OCI-LY7 (cell line): ENCODE measurements at regions not wholly inside any gene's neighbourhood (a gene's known extent, or its start where the extent isn't known, plus 50 kb on each side); places are given as distances from the start of the nearest gene placed in this dataset.

Source experiments
- BruUV-seq: library from RNA; stranded (reverse); fragments of 400-500 nt; replicated peaks from 2 replicates; lab custom pipeline; 2021; lab: Mats Ljungman, UMichigan
- CTCF ChIA-PET: fragments of 300-600 bp; sonication (Branson Sonifier 250); formaldehyde crosslinking; loops from one replicate; lab custom pipeline; 2022; ENCODE audit warnings: antibody characterized with exemption; ENCODE audit not compliant: unreplicated experiment; lab: Charles Lee
- POLR2A ChIA-PET: fragments of 300-600 bp; sonication (Branson Sonifier 250); formaldehyde crosslinking; loops from one replicate; lab custom pipeline; 2022; ENCODE audit warnings: antibody characterized with exemption; lab: Charles Lee
- DNase-seq: peaks from one replicate; pipeline ENCODE4 v3.0.0-alpha.2; 2015; ENCODE audit warnings: low spot score
- H2AFZ ChIP-seq: fragments of 200-600 bp; sonication (generic), shearing (Covaris generic); 2 replicates; pipeline ENCODE4 v1.6.1; 2014; ENCODE audit warnings: mild to moderate bottlenecking, antibody characterized with exemption, low read length, moderate library complexity
- H3K27ac ChIP-seq: fragments of 200-600 bp; sonication (generic); 2 replicates; pipeline ENCODE4 v1.5.1; 2014; ENCODE audit warnings: mixed run types, low read depth, mild to moderate bottlenecking, moderate library complexity, low read length, inconsistent platforms; ENCODE audit not compliant: poor library complexity, severe bottlenecking
- H3K36me3 ChIP-seq: fragments of 200-600 bp; sonication (generic); 2 replicates; pipeline ENCODE4 v1.6.1; 2014; ENCODE audit warnings: mild to moderate bottlenecking, antibody characterized with exemption, low read length, moderate library complexity, mixed read lengths; ENCODE audit not compliant: insufficient read depth
- H3K4me1 ChIP-seq: fragments of 200-600 bp; sonication (generic); 2 replicates; pipeline ENCODE4 v1.5.1; 2014; ENCODE audit warnings: mild to moderate bottlenecking, low read length; ENCODE audit not compliant: insufficient read depth, poor library complexity, severe bottlenecking
- H3K4me2 ChIP-seq: fragments of 200-600 bp; sonication (generic); 2 replicates; pipeline ENCODE4 v1.6.1; 2014; ENCODE audit warnings: mild to moderate bottlenecking, low read length
- H3K4me3 ChIP-seq: fragments of 200-600 bp; sonication (generic); 2 replicates; pipeline ENCODE4 v1.5.1; 2014; ENCODE audit warnings: mild to moderate bottlenecking, low read depth, low read length; ENCODE audit not compliant: poor library complexity, severe bottlenecking
- H3K79me2 ChIP-seq: fragments of 200-600 bp; sonication (generic); 2 replicates; pipeline ENCODE4 v1.6.1; 2016; ENCODE audit warnings: low read depth, mild to moderate bottlenecking, low read length, moderate library complexity, mixed read lengths; ENCODE audit not compliant: insufficient read depth
- H3K9me2 ChIP-seq: fragments of 200-600 bp; sonication (generic); 2 replicates; pipeline ENCODE4 v1.6.1; 2016; ENCODE audit warnings: mild to moderate bottlenecking, low read length, mixed read lengths; ENCODE audit not compliant: insufficient read depth
- H3K9me3 ChIP-seq: fragments of 200-600 bp; sonication (generic); 2 replicates; pipeline ENCODE4 v1.6.1; 2014; ENCODE audit warnings: mild to moderate bottlenecking, mixed run types, low read length, mixed read lengths
- H4K20me1 ChIP-seq: fragments of 200-600 bp; sonication (generic); 2 replicates; pipeline ENCODE4 v1.6.1; 2014; ENCODE audit warnings: mild to moderate bottlenecking, antibody characterized with exemption, low read length, moderate library complexity, mixed read lengths; ENCODE audit not compliant: insufficient read depth
- EZH2phosphoT487 ChIP-seq: fragments of 200-600 bp; sonication (generic); IDR thresholded peaks from 2 replicates; pipeline ENCODE4 v1.6.1; 2018; ENCODE audit warnings: low read depth, borderline replicate concordance, mild to moderate bottlenecking, mixed run types, antibody characterized with exemption, low read length, moderate library complexity, mixed read lengths
- intact Hi-C: fragments of 100-400 bp; cut with micrococcal nuclease; formaldehyde crosslinking; loops from one replicate; pipeline ENCODE4 v1.10.0; 2022; ENCODE audit not compliant: unreplicated experiment
- TF ChIP-seq, protein P1 (sequence below): fragments of 200-600 bp; sonication (generic); conservative IDR thresholded peaks from 2 replicates; pipeline ENCODE4 v1.5.1; 2014; ENCODE audit warnings: mild to moderate bottlenecking, antibody characterized with exemption, low read length, moderate library complexity, mixed read lengths

DNA sequence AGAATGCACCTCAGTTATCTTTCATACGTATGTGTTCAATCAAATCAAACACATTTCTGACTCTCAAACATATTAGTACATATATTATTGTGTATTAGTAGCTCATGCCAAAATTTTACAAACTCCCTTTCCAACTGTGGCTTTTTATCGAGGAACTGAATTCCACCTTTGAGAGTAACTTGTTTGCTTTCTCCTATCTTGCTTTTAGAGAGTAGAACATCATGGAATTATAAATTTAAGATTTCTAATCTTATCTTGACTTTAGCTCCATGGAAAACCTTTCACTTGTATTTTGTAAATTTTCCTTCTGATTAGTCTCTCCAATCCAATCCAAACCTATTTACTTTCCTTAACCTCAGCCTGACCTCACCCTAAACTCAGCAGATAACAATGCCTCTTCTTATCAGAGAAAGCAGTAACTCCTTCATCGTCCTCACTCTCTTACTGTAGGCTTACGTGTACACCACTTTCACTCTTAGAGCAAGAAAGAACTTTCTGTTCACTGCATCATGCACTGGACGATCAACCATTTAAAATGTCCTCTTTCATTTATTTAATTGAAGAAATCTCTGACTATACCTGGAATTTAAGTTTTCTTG lies 164.5 kb downstream of the TMTC3 start:
- CTCF ChIA-PET, result no interaction called here
- no peak for TF ChIP-seq EZH2phosphoT487
- TF ChIP-seq, protein P1, sequence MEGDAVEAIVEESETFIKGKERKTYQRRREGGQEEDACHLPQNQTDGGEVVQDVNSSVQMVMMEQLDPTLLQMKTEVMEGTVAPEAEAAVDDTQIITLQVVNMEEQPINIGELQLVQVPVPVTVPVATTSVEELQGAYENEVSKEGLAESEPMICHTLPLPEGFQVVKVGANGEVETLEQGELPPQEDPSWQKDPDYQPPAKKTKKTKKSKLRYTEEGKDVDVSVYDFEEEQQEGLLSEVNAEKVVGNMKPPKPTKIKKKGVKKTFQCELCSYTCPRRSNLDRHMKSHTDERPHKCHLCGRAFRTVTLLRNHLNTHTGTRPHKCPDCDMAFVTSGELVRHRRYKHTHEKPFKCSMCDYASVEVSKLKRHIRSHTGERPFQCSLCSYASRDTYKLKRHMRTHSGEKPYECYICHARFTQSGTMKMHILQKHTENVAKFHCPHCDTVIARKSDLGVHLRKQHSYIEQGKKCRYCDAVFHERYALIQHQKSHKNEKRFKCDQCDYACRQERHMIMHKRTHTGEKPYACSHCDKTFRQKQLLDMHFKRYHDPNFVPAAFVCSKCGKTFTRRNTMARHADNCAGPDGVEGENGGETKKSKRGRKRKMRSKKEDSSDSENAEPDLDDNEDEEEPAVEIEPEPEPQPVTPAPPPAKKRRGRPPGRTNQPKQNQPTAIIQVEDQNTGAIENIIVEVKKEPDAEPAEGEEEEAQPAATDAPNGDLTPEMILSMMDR, result no peak
- no TSS peak for BruUV-seq
- no peaks in the 10 kb centered on the region for H3K9me3 ChIP-seq
- no peaks in the 10 kb centered on the region for H3K4me1 ChIP-seq
- intact Hi-C loops, result no loop called here
- no peak overlapping the region for H2AFZ ChIP-seq
- H3K4me3 ChIP-seq, result no peak overlapping the region
- DNase-seq, result no peak
- H3K27ac ChIP-seq, result no peak overlapping the region
- H3K9me2 ChIP-seq, result no peaks in the 10 kb centered on the region
- no peaks in the 10 kb centered on the region for H3K36me3 ChIP-seq
- H3K4me2 ChIP-seq, result no peak overlapping the region
- POLR2A ChIA-PET, result interaction anchor here (0.7 to 1.4 kb wide), 2 partner anchors 12 to 517 kb away, joined by 3 to 5 read pairs; no protein-coding TSS in a partner anchor
- H3K79me2 ChIP-seq, result no peaks in the 10 kb centered on the region
- no peaks in the 10 kb centered on the region for H4K20me1 ChIP-seq

DNA sequence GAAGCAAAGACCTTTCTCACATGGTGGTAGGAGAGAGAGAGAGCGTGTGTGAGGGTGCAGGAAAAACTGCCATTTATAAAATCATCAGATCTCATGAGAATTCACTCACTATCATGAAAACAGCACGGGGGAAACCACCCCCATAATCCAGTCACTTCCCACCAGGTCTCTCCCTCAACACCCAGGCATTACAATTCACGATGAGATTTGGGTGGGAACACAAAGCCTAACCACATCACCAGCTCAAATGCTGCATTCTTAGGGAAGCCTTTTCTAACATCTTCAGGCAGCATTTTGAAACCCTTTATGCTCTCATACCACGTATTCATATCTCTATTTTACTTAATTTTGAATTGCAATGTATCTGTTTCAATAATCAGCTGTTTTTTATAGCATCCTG lies 165.9 kb downstream of the TMTC3 start:
- no peak overlapping the region for H3K4me2 ChIP-seq
- ChIA-PET POLR2A (no interaction called here), CTCF (no interaction called here)
- intact Hi-C loops, result no loop called here
- H3K4me1 ChIP-seq, result no peaks in the 10 kb centered on the region
- no peak overlapping the region for H3K4me3 ChIP-seq
- no peaks in the 10 kb centered on the region for H3K79me2 ChIP-seq
- H4K20me1 ChIP-seq, result no peaks in the 10 kb centered on the region
- no TSS peak for BruUV-seq
- H3K9me3 ChIP-seq, result no peaks in the 10 kb centered on the region
- H3K36me3 ChIP-seq, result no peaks in the 10 kb centered on the region
- no peaks in the 10 kb centered on the region for H3K9me2 ChIP-seq
- TF ChIP-seq, protein P1, result no peak
- TF ChIP-seq EZH2phosphoT487, result no peak
- no peak for DNase-seq
- no peak overlapping the region for H3K27ac ChIP-seq
- no peak overlapping the region for H2AFZ ChIP-seq

DNA sequence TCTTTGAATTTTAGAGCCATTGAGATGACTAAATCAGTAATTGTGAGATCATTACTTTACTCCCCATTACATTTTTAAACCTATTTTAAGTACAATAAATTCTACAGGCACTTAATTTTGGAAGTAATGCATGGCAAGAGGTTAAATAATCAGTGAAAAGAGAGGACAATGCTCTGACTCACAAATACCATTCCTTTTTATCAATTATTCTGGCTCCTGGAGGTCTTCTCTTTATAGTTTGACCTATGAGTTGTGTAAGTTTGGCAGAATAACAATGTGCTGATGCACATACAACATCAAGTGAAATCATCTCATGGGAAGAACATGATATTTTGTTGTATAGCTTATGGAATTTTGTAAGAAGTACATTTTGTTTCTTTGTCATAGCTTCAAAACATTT lies 166.7 kb downstream of the TMTC3 start:
- Histone ChIP-seq H3K4me1 (no peaks in the 10 kb centered on the region), H3K9me2 (no peaks in the 10 kb centered on the region), H4K20me1 (no peaks in the 10 kb centered on the region), H3K4me3 (no peak overlapping the region), H3K4me2 (no peak overlapping the region), H3K9me3 (no peaks in the 10 kb centered on the region), H3K79me2 (no peaks in the 10 kb centered on the region), H3K27ac (no peak overlapping the region), H2AFZ (no peak overlapping the region), H3K36me3 (no peaks in the 10 kb centered on the region)
- TF ChIP-seq, protein P1, result no peak
- TF ChIP-seq EZH2phosphoT487, result no peak
- CTCF ChIA-PET, result no interaction called here
- POLR2A ChIA-PET, result no interaction called here
- DNase-seq, result no peak
- intact Hi-C loops, result no loop called here
- no TSS peak for BruUV-seq
